Activated CD4-positive, CD25-positive, alpha-beta regulatory T cell treated with anti-CD3 and anti-CD28 coated beads, Interleukin-2, amount 50 U/mL, for 24 hours (primary cell): ENCODE measurements at regions not wholly inside any gene's neighbourhood (a gene's known extent, or its start where the extent isn't known, plus 50 kb on each side); places are given as distances from the start of the nearest gene placed in this dataset.
"Not testable (repeated sequence)": the region's sequence is repeated elsewhere in the genome, so short reads cannot be mapped to it uniquely, and the experiment has no call there.

Experiments used
- ATAC-seq, 2 donors: fragments of 150-1000 bp; cut with Tn5 transposase; one replicate each; pipeline ENCODE4 v1.10.0; 2021; ENCODE audit warnings: mild to moderate bottlenecking in 1 of 2, moderate library complexity in 1 of 2

DNA sequence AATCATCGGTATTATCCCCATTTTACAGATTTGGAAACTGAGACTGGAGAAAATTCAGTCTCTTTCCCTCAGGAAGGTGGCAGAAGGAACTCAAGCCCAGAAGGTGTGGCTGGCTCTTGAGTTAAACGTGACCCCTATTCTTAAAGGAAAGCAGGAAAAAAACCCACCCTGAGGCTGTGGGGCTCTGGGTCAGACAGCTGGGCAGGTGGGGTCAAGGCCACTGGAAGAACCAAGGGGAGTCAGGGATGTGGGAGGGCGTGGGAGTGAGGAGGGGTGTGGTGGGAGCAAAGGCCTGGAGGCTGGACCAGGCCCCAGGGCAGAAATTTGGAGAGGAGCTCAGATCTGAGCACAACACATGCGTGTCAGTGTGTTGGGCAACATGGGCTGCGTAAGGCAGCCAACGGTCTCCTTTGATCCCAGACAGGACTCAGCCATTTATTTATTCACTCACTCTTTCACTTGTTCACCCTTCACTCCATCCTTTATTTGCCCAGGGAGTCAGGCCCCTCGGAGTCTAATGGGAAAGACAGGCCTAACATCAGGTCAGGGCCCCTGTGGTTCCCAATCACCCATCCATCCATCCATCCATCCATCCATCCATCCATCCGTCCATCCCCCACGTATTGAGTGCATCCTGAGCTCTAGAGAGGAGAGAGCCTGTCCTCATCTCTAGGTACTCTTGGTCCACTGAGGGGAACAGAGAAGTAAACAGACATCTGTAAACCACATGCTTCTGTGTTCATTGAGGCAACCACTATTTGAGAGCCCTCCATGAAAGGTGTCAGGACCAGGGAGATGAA lies 165.0 kb downstream of the VEGFA start:
- ATAC-seq = no peak

- no peak for ATAC-seq
Observed at GRCh38 chr6:43934183-43934802, 164.3 kb downstream of the VEGFA start.

DNA sequence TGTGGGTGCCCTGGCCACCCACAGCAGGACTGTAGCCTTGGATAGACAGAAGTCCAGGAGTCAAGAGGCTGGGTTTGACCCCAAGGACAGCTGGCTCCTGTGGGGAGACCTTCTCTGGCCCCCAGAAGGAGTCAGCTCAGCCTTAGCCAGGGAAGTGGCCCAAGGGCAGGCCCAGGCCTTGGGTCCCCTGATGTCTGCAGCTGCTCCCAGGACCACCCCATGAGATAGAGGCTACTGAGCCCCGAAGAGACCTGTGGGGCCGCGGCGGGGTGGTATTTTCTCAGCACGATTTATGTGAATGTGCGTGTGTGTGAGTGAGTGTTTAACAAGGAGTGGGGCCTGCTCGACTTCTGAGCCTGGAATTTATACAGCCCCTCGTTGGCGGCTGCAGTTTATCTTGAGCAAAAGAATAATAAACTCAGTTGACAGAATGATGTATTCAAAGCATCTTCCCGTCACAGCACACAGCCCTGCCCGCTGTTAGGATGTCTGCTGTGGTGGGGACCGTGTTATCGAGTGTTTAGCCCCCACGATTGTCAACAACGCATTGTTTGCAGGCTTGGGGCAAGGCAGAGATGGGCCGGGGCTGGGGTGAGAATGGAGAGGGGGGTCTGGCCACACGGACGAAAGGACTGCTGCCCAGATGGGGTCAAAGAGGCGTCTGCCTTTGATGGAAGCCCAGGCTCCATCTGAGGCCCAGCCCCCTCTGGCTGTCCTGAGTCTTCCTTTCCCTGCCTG lies 163.3 kb downstream of the VEGFA start:
- ATAC-seq = no peak

- ATAC-seq = no peak
Observed at GRCh38 chr6:43932259-43933147, 162.5 kb downstream of the VEGFA start.

GRCh38 chr6:43931201-43931600 lies 161.2 kb downstream of the VEGFA start:
- no peak for ATAC-seq

- no peak for ATAC-seq
Observed at GRCh38 chr6:43930440-43931154, 160.6 kb downstream of the VEGFA start.

DNA sequence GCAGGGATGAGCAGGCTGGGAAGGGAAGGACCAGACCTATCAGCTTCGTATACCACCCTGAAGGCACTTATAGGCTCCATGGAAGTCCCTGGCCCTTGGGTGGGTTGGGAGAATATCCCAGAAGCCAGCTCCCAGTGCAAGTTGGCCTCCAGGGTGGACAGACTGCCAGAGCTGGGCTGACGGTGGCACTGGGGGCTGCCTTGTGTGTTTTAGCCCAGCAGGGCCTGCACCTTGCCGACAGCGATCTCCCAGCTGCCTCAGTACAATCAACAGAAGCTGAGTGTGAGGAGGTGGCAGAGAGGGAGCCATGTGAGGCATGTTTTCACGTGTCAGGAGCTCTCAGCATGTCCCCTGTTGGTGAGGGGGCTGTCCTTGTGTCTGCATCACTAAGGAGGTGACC lies 159.5 kb downstream of the VEGFA start:
- ATAC-seq = no peak

DNA sequence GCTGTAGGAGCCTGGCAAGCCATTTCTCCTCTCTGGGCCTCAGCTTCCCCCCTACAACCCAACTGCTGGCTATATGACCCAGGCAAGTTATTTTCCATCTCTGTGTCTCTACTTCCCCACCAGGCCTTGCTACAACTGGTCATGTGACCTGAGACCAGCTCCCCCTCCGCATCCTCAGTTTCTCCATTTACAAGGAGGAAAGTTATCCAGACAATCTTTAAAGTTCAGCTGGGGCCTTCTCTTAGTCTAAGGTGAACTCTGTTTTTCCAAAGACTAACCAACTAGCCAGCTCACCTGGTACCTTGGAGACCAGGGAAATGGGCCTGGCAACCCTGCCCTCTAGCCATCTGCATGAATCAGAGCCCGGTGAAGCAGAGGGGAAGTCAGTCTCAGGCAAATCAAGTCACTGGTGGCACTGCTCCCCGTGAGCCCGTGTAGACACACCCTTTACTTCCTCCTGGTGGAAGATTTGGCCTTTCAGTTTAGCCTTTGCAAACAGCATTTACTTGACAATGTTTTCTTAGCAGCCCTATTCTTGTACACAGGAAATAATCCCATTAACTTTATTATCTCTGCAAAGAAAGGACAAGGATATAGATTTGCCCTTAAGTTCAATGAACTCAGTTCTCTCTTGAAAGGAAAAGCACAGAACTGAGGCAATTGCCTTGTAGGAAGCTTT lies 157.7 kb downstream of the VEGFA start:
- ATAC-seq = no peak

DNA sequence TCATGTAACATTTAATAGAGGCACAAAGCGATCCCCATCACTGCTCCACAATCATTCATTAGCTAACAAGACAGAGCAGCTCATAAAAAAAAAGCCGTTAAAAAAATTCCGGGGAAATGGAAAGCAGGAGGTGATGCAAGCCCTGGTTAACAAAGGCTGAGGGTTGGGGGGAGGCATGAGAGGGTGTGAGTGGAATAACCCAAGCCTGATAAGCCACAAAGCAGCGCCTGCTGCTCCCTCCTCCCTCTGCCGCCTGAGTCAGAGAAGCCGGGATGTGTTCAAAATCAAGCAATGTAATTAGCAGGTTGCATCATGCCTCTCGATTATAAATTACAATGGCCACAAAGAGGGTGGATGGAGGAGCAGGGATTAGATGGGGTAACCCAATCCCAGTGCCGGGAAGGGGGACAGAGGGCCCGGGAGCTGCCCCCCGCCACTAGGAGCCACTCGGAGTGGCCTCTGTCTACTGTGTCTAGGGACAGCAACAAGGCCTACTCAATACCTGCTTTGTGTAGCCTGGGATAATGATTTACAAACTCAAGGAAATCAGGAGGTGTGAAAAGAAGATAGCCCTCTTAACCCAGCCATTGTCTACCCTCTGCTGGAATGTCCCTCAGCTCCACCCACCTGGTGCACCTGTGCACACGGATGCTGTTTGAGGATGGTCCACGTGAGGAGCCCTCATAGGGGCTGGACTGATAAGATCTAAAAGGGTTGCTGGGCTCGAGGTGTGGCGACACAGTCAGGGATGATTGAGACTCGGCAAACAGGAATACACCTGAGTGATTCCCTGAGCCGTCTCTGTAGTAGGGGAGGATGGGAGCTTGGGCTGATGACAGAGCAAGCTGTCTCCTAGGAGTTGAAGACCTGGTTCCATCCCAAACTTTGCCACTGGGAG lies 156.9 kb downstream of the VEGFA start:
- no peak for ATAC-seq

DNA sequence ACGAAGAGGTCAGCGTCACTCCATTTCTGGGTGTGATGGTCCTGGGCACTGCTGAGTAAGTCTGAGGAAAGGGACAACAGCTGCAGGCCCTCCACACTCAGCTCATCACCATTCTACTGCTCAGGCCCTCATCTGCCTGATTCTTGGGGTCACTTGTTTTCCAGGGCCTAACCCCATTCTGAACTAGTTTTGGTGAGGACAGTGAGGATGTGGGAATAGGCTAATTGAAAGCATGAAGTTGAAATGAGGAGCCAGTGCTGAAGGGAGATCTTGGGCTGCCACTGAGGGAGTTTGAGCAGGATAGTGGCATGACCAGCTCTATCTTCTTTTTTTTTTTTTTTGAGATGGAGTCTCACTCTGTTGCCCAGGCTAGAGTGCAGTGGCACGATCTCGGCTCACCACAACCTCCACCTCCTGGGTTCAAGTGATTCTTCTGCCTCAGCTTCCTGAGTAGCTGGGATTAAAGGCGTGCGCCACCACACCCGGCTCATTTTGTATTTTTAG lies 155.7 kb downstream of the VEGFA start:
- ATAC-seq = not testable (repeated sequence)

GRCh38 chr6:43924222-43924702 lies 154.3 kb downstream of the VEGFA start:
- peak; percentile 78 to 85 for ATAC-seq

DNA sequence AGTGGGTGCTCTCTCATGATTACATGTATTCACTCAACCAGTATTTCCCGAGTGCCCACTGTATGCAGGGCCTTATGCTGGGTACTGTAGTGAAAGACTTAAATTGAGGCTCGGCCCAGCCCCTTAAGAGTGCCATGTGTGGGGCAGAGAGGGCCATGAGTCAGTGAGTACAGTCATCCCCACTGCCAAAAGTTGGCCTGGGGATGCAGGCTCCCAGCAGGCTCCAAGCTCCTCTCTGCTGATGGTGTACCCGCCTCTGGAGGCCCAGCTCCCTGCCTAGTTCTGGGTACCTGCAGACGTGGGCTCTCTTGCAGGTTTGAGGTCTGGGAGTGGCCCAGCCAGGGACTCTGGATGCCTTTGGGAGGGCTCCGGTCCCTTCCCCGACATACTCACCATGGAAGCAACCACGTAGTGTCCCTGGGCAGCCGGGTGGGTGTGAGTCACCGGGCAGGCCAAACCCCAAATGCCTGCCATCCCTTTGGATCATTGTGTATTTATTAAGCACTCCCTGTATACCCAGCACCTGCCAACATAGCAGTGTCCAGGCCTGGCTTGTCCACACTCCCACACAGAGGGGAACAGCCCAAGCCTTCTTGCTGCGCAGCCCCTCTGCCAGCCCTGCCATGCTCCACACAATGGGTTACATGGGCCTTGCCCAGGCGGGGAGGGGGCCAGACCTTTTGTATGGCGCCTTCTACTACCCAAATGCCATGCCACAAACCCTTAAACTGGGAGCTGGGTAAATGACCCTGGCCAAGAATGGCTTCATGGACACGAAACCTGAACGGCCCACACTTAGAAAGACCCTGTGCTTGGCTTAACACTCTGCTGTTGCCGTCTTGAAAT lies 153.6 kb downstream of the VEGFA start:
- no peak for ATAC-seq

DNA sequence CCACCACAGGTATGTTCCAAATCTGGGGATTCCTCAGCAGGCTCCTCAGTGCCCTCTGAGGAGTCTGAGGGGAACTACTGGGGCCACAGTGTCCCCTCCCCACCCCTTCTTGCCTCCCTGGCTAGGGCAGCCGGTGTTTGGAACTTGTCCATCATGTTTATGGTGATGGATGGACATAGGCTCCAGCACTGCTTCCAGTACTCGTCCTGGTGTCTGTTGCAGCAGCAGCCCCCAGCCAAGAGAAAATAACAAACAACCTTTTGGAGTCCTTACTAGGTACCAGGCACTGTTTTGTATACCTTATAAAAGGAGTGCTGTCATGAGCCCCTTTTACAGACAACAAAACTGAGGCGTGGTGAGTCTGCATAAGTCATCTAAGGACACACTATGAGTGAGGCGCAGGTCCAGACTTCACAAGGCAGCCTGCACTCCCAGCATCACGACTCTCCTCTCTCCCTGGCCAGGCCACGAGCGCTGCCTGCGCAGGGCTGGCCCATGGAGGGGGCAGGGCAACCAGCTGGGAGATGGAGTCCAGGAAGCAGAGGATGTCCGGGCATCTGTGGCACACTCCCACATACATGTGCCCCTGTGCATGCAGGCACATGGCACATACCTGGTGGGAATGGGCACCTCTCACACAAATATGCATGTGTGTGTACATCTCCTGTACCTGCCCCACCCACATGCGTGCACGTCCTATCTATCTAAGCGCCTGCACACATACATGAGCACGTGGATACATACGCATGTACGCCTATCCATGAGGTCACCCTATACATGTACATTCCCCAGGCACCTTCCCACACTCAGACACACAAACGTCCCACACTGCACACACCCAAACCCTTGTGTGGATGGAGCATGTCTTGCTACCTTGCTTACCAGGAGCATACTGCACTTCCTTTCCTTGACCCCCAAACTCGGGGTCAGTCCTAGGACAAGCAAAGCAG lies 152.7 kb downstream of the VEGFA start:
- no peak for ATAC-seq

GRCh38 chr6:43921548-43922425 lies 151.8 kb downstream of the VEGFA start:
- no peak for ATAC-seq

GRCh38 chr6:43921039-43921438 lies 151.0 kb downstream of the VEGFA start:
- no peak for ATAC-seq

GRCh38 chr6:43919774-43920173 lies 149.8 kb downstream of the VEGFA start:
- no peak for ATAC-seq
